SK-N-SH (cell line): ENCODE measurements at regions not wholly inside any gene's neighbourhood (a gene's known extent, or its start where the extent isn't known, plus 50 kb on each side); places are given as distances from the start of the nearest gene placed in this dataset.

ENCODE experiments used
- CTCF ChIA-PET: fragments of 300-600, 350-600 bp; formaldehyde crosslinking; extraction: SDS; loops from one replicate; lab custom pipeline; 2021; lab: Yijun Ruan, JAX
- POLR2A ChIA-PET: fragments of 350-600 bp; sonication (Branson Sonifier 250); formaldehyde crosslinking; extraction: SDS; loops from one replicate; lab custom pipeline; 2020; ENCODE audit warnings: antibody characterized with exemption, inconsistent platforms; lab: Yijun Ruan, JAX
- DNase-seq: peaks from one replicate; pipeline ENCODE4 v3.0.0; 2012
- H2AFZ ChIP-seq: fragments of 200-600 bp; sonication (generic); 2 replicates; pipeline ENCODE4 v1.8.1; 2016; ENCODE audit warnings: antibody characterized with exemption, mild to moderate bottlenecking, low read depth
- H3F3A ChIP-seq: fragments of 200-600 bp; sonication (generic); replicated peaks from 2 replicates; pipeline ENCODE3; 2016; ENCODE audit warnings: antibody characterized with exemption, mild to moderate bottlenecking; ENCODE audit not compliant: insufficient read depth
- H3K27ac ChIP-seq, 2 experiments: fragments of 200-500 bp in 1 of 2; fragments of 200-600 bp in 1 of 2; sonication (Bioruptor generic) in 1 of 2; sonication (generic), shearing (Covaris generic) in 1 of 2; 2 replicates each; pipeline versions ENCODE4 v1.5.1 to v1.6.1; 2014 to 2016; ENCODE audit warnings: low read depth in 2 of 2, inconsistent platforms in 1 of 2, low read length in 1 of 2, mild to moderate bottlenecking in 1 of 2, mixed read lengths in 1 of 2
- H3K27me3 ChIP-seq: fragments of 200-600 bp; sonication (generic), shearing (Covaris generic); 2 replicates; pipeline ENCODE4 v1.6.1; 2016; ENCODE audit warnings: mixed run types; ENCODE audit not compliant: insufficient read depth
- H3K36me3 ChIP-seq, 2 experiments: fragments of 200-500 bp in 1 of 2; fragments of 200-600 bp in 1 of 2; sonication (Bioruptor generic) in 1 of 2; sonication (generic) in 1 of 2; replicated peaks in 1 of 2; 2 replicates each; pipeline versions ENCODE3 to v1.5.1; 2014 to 2016; ENCODE audit warnings: low read length in 1 of 2, mild to moderate bottlenecking in 1 of 2; ENCODE audit not compliant: insufficient read depth in 2 of 2, control insufficient read depth in 1 of 2
- H3K4me1 ChIP-seq, 2 experiments: fragments of 200-500 bp in 1 of 2; fragments of 200-600 bp in 1 of 2; sonication (Bioruptor generic) in 1 of 2; sonication (generic), shearing (Covaris generic) in 1 of 2; 2 replicates each; pipeline versions ENCODE4 v1.5.1 to v1.6.1; 2014 to 2016; ENCODE audit warnings: low read depth in 1 of 2, low read length in 1 of 2, mixed run types in 1 of 2; ENCODE audit not compliant: insufficient read depth in 2 of 2, control insufficient read depth in 1 of 2
- H3K4me2 ChIP-seq: fragments of 200-600 bp; sonication (generic), shearing (Covaris generic); 2 replicates; pipeline ENCODE4 v1.6.1; 2017; ENCODE audit warnings: mixed run types
- H3K4me3 ChIP-seq, 2 experiments: fragments of 200-500 bp in 1 of 2; fragments of 200-600 bp in 1 of 2; sonication (Bioruptor generic) in 1 of 2; sonication (generic), shearing (Covaris generic) in 1 of 2; 2 replicates each; pipeline versions ENCODE4 v1.5.1 to v1.8.1; 2014 to 2016; ENCODE audit warnings: low read depth in 2 of 2, inconsistent platforms in 1 of 2, low read length in 1 of 2, mild to moderate bottlenecking in 1 of 2, mixed read lengths in 1 of 2, moderate library complexity in 1 of 2
- H3K79me2 ChIP-seq: fragments of 200-600 bp; sonication (generic); 2 replicates; pipeline ENCODE4 v1.8.1; 2017; ENCODE audit warnings: mild to moderate bottlenecking; ENCODE audit not compliant: insufficient read depth
- H3K9ac ChIP-seq: fragments of 200-600 bp; sonication (generic); 2 replicates; pipeline ENCODE4 v1.6.1; 2017; ENCODE audit warnings: mixed run types
- H3K9me2 ChIP-seq: fragments of 200-600 bp; sonication (generic); 2 replicates; pipeline ENCODE4 v1.6.1; 2017; ENCODE audit warnings: mixed run types
- H3K9me3 ChIP-seq: fragments of 200-600 bp; sonication (generic); 2 replicates; pipeline ENCODE4 v1.6.1; 2017; ENCODE audit warnings: mixed run types, mild to moderate bottlenecking, moderate library complexity
- H4K20me1 ChIP-seq: fragments of 200-600 bp; sonication (generic); 2 replicates; pipeline ENCODE4 v1.6.1; 2017; ENCODE audit warnings: mild to moderate bottlenecking, mixed run types; ENCODE audit not compliant: insufficient read depth
- FOSL2 ChIP-seq: IDR thresholded peaks from 2 replicates; pipeline ENCODE4 v1.4.0; 2012; ENCODE audit warnings: low read depth, mild to moderate bottlenecking, moderate library complexity, borderline replicate concordance
- FOXJ3 ChIP-seq: sonication (generic); formaldehyde crosslinking; IDR thresholded peaks from 2 replicates; pipeline ENCODE4 v1.5.1; 2020; ENCODE audit warnings: mild to moderate bottlenecking, missing genetic modification reagents
- GABPA ChIP-seq: IDR thresholded peaks from 2 replicates; pipeline ENCODE4 v1.4.0; 2012; ENCODE audit warnings: low read depth, mild to moderate bottlenecking
- GATA2 ChIP-seq: sonication (generic); formaldehyde crosslinking; IDR thresholded peaks from 2 replicates; pipeline ENCODE4 v1.5.0; 2020; ENCODE audit warnings: mild to moderate bottlenecking, missing genetic modification reagents
- JUND ChIP-seq: IDR thresholded peaks from 2 replicates; pipeline ENCODE4 v1.4.0; 2012
- POLR2AphosphoS5 ChIP-seq: IDR thresholded peaks from 2 replicates; pipeline ENCODE4 v1.6.1; 2012; ENCODE audit warnings: low read depth, low read length
- RCOR1 ChIP-seq: fragments of 150-350 bp; IDR thresholded peaks from 2 replicates; pipeline ENCODE4 v1.6.1; 2017; ENCODE audit warnings: antibody characterized with exemption, low read length
- SIN3A ChIP-seq: IDR thresholded peaks from 2 replicates; pipeline ENCODE4 v1.6.1; 2012; ENCODE audit warnings: low read depth, mild to moderate bottlenecking, low read length, moderate library complexity, borderline replicate concordance
- SMC3 ChIP-seq: IDR thresholded peaks from 2 replicates; pipeline ENCODE4 v1.6.1; 2012; ENCODE audit warnings: low read depth, low read length, improper control_type of control experiment
- USF1 ChIP-seq: IDR thresholded peaks from 2 replicates; pipeline ENCODE4 v1.4.0; 2012; ENCODE audit warnings: low read depth, borderline replicate concordance
- YY1 ChIP-seq: IDR thresholded peaks from 2 replicates; pipeline ENCODE4 v1.4.0; 2012; ENCODE audit warnings: low read depth, mild to moderate bottlenecking
- WGBS: methylation state at CpG from one replicate; pipeline ENCODE4 v1.1.6; 2017; ENCODE audit warnings: low lambda C conversion rate; 5-methylcytosine and 5-hydroxymethylcytosine counted together
- TF ChIP-seq, protein P1 (sequence below): IDR thresholded peaks from 2 replicates; pipeline ENCODE4 v1.6.1; 2012; ENCODE audit warnings: mild to moderate bottlenecking, low read depth, low read length, moderate library complexity
- TF ChIP-seq, protein P2 (sequence below): fragments of 150-350 bp; IDR thresholded peaks from 2 replicates; pipeline ENCODE4 v1.6.1; 2016; ENCODE audit warnings: mild to moderate bottlenecking, low read depth, low read length
- TF ChIP-seq, protein P3 (sequence below): IDR thresholded peaks from 2 replicates; pipeline ENCODE4 v1.4.0; 2012; ENCODE audit warnings: low read depth, borderline replicate concordance

DNA sequence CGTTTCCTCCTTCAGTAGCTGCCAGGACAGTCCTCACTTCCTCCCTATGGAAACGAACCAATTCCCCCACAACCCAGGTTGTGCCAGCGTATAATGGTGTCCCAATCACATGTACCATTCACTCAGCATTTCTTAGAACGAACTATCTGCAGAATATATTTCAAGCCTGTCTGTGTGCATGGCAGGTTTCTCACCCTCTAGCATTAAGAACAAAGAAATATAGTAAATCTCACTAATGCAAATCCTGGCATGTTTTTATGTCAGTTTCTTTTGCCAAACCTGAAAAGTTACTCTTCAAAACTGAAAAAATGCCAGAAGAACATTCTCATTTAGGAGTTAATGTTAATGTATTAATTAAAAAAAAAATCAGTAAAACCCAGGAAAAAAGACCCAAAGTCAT is 405.9 kb upstream of the KLF6 start:
- Histone ChIP-seq H4K20me1 (no peaks in the 10 kb centered on the region), H3K4me2 (no peak overlapping the region)
- no peak for TF ChIP-seq GABPA
- TF ChIP-seq RCOR1: no peak
- TF ChIP-seq SMC3: no peak
- TF ChIP-seq, protein P1, sequence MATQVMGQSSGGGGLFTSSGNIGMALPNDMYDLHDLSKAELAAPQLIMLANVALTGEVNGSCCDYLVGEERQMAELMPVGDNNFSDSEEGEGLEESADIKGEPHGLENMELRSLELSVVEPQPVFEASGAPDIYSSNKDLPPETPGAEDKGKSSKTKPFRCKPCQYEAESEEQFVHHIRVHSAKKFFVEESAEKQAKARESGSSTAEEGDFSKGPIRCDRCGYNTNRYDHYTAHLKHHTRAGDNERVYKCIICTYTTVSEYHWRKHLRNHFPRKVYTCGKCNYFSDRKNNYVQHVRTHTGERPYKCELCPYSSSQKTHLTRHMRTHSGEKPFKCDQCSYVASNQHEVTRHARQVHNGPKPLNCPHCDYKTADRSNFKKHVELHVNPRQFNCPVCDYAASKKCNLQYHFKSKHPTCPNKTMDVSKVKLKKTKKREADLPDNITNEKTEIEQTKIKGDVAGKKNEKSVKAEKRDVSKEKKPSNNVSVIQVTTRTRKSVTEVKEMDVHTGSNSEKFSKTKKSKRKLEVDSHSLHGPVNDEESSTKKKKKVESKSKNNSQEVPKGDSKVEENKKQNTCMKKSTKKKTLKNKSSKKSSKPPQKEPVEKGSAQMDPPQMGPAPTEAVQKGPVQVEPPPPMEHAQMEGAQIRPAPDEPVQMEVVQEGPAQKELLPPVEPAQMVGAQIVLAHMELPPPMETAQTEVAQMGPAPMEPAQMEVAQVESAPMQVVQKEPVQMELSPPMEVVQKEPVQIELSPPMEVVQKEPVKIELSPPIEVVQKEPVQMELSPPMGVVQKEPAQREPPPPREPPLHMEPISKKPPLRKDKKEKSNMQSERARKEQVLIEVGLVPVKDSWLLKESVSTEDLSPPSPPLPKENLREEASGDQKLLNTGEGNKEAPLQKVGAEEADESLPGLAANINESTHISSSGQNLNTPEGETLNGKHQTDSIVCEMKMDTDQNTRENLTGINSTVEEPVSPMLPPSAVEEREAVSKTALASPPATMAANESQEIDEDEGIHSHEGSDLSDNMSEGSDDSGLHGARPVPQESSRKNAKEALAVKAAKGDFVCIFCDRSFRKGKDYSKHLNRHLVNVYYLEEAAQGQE: no peak
- TF ChIP-seq, protein P2, sequence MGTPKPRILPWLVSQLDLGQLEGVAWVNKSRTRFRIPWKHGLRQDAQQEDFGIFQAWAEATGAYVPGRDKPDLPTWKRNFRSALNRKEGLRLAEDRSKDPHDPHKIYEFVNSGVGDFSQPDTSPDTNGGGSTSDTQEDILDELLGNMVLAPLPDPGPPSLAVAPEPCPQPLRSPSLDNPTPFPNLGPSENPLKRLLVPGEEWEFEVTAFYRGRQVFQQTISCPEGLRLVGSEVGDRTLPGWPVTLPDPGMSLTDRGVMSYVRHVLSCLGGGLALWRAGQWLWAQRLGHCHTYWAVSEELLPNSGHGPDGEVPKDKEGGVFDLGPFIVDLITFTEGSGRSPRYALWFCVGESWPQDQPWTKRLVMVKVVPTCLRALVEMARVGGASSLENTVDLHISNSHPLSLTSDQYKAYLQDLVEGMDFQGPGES: no peak
- TF ChIP-seq JUND: no peak
- no peak for TF ChIP-seq POLR2AphosphoS5
- TF ChIP-seq, protein P3, sequence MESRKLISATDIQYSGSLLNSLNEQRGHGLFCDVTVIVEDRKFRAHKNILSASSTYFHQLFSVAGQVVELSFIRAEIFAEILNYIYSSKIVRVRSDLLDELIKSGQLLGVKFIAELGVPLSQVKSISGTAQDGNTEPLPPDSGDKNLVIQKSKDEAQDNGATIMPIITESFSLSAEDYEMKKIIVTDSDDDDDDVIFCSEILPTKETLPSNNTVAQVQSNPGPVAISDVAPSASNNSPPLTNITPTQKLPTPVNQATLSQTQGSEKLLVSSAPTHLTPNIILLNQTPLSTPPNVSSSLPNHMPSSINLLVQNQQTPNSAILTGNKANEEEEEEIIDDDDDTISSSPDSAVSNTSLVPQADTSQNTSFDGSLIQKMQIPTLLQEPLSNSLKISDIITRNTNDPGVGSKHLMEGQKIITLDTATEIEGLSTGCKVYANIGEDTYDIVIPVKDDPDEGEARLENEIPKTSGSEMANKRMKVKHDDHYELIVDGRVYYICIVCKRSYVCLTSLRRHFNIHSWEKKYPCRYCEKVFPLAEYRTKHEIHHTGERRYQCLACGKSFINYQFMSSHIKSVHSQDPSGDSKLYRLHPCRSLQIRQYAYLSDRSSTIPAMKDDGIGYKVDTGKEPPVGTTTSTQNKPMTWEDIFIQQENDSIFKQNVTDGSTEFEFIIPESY: no peak
- TF ChIP-seq SIN3A: no peak
- TF ChIP-seq YY1: no peak
- TF ChIP-seq USF1: no peak
- no peak for TF ChIP-seq FOXJ3 (CRISPR knock-in tag)
- TF ChIP-seq GATA2 (CRISPR knock-in tag): no peak
- no peak for TF ChIP-seq FOSL2
- TF ChIP-seq, all 33 proteins: peak for 0
- POLR2A ChIA-PET: no interaction called here
- Histone ChIP-seq H3K4me3 (no peak overlapping the region), H3K27ac (no peak overlapping the region), H3K9me3 (no peaks in the 10 kb centered on the region), H3K27me3 (no peaks in the 10 kb centered on the region), H3K9me2 (no peaks in the 10 kb centered on the region), H3K79me2 (no peaks in the 10 kb centered on the region), H3K9ac (no peak overlapping the region), H2AFZ (no peak overlapping the region), H3K4me1 (peaks cover 0 to 6% of the 10 kb centered on the region in 2 experiments; a peak in 1 of 4 replicates), H3F3A (peaks cover 11% of the 10 kb centered on the region), H3K36me3 (no peaks in the 10 kb centered on the region)
- DNase-seq: no peak
- 92% methylated on average over 4 of the region's 4 CpGs for WGBS
- CTCF ChIA-PET: no interaction called here
